H1 (cell line): ENCODE measurements at regions not wholly inside any gene's neighbourhood (a gene's known extent, or its start where the extent isn't known, plus 50 kb on each side); places are given as distances from the start of the nearest gene placed in this dataset.

Experiments
- CTCF ChIA-PET: fragments of 300-600 bp; sonication (Branson Sonifier 250); formaldehyde crosslinking; loops from one replicate; lab custom pipeline; 2021; ENCODE audit not compliant: partially characterized antibody; lab: Charles Lee
- POLR2A ChIA-PET: fragments of 300-600 bp; sonication (Branson Sonifier 250); formaldehyde crosslinking; loops from one replicate; lab custom pipeline; 2021; ENCODE audit warnings: inconsistent platforms; ENCODE audit not compliant: partially characterized antibody; lab: Charles Lee
- DNase-seq, 2 experiments: peaks; one replicate each; pipeline versions ENCODE4 v3.0.0 to v3.0.0-alpha.2; 2010 to 2022; ENCODE audit warnings: low spot score in 2 of 2, low read depth in 1 of 2, mixed read lengths in 1 of 2
- FAIRE-seq: peaks from 2 replicates; lab custom pipeline; 2011; peaks lifted over from hg19 to GRCh38; lab: Jason Lieb, UNC
- H2AFZ ChIP-seq: 2 replicates; pipeline ENCODE4 v1.8.1; 2012; ENCODE audit warnings: low read length, inconsistent platforms
- H2AK5ac ChIP-seq: 2 replicates; pipeline ENCODE4 v1.6.1; 2013; ENCODE audit warnings: low read depth, low read length
- H2BK120ac ChIP-seq: replicated peaks from 2 replicates; pipeline ENCODE3; 2013; ENCODE audit warnings: low read depth, low read length, inconsistent platforms
- H2BK12ac ChIP-seq: 2 replicates; pipeline ENCODE4 v1.6.1; 2013; ENCODE audit warnings: low read depth, low read length
- H2BK15ac ChIP-seq: 2 replicates; pipeline ENCODE4 v1.6.1; 2013; ENCODE audit warnings: low read length
- H2BK20ac ChIP-seq: 2 replicates; pipeline ENCODE4 v1.6.1; 2013; ENCODE audit warnings: low read length
- H2BK5ac ChIP-seq: 2 replicates; pipeline ENCODE4 v1.6.1; 2013; ENCODE audit warnings: low read depth, low read length
- H3K14ac ChIP-seq: 2 replicates; pipeline ENCODE4 v1.6.1; 2013; ENCODE audit warnings: inconsistent platforms; ENCODE audit not compliant: insufficient read length
- H3K18ac ChIP-seq: 2 replicates; pipeline ENCODE4 v1.6.1; 2013; ENCODE audit warnings: low read length; ENCODE audit errors: extremely low read depth
- H3K23ac ChIP-seq: 2 replicates; pipeline ENCODE4 v1.6.1; 2013; ENCODE audit warnings: inconsistent platforms; ENCODE audit not compliant: insufficient read length
- H3K23me2 ChIP-seq: 2 replicates; pipeline ENCODE4 v1.6.1; 2013; ENCODE audit warnings: low read depth, low read length
- H3K27ac ChIP-seq: 2 replicates; pipeline ENCODE4 v1.6.1; 2011; ENCODE audit warnings: low read depth, low read length, inconsistent platforms
- H3K27me3 ChIP-seq, 4 experiments: replicated peaks in 1 of 4; 1 replicate in 1 of 4; 2 replicates in 3 of 4; pipeline versions ENCODE4 v1.6.1 to v1.8.1; 2011 to 2013; ENCODE audit warnings: low read length in 3 of 4, mild to moderate bottlenecking in 3 of 4, inconsistent platforms in 2 of 4, mixed read lengths in 2 of 4, moderate library complexity in 1 of 4; ENCODE audit not compliant: control insufficient read depth in 3 of 4, insufficient read depth in 3 of 4; ENCODE audit errors: extremely low read depth in 1 of 4
- H3K36me3 ChIP-seq, 4 experiments: 2 replicates each; pipeline versions ENCODE4 v1.6.1 to v1.8.1; 2011 to 2013; ENCODE audit warnings: mild to moderate bottlenecking in 4 of 4, low read length in 3 of 4, moderate library complexity in 2 of 4, control low read depth in 1 of 4, inconsistent platforms in 1 of 4; ENCODE audit not compliant: insufficient read depth in 4 of 4, control insufficient read depth in 2 of 4
- H3K4ac ChIP-seq: replicated peaks from 2 replicates; pipeline ENCODE3; 2013; ENCODE audit warnings: low read length, low read depth, mixed read lengths, inconsistent platforms; ENCODE audit not compliant: insufficient read length
- H3K4me1 ChIP-seq, 4 experiments: replicated peaks in 1 of 4; 1 replicate in 1 of 4; 2 replicates in 3 of 4; pipeline versions ENCODE4 v1.6.1 to v1.8.1; 2011 to 2013; ENCODE audit warnings: low read length in 3 of 4, inconsistent platforms in 2 of 4, mixed read lengths in 1 of 4; ENCODE audit not compliant: insufficient read depth in 4 of 4, control insufficient read depth in 3 of 4
- H3K4me2 ChIP-seq, 2 experiments: 2 replicates each; pipeline versions ENCODE4 v1.6.1 to v1.8.1; 2011 to 2013; ENCODE audit warnings: low read depth in 2 of 2, low read length in 2 of 2, control low read depth in 1 of 2, inconsistent platforms in 1 of 2, mild to moderate bottlenecking in 1 of 2; ENCODE audit not compliant: insufficient read depth in 1 of 2
- H3K4me3 ChIP-seq, 4 experiments: fragments of 200-600, 300-600 bp in 1 of 4; sonication (generic), shearing (Covaris generic), sonication (Bioruptor Twin) in 1 of 4; 2 replicates each; pipeline versions ENCODE4 v1.5.1 to v1.8.1; 2011 to 2016; ENCODE audit warnings: low read length in 4 of 4, low read depth in 3 of 4, control low read depth in 2 of 4, inconsistent platforms in 2 of 4, mild to moderate bottlenecking in 2 of 4, mixed read lengths in 1 of 4, moderate library complexity in 1 of 4; ENCODE audit not compliant: insufficient read depth in 2 of 4; ENCODE audit errors: extremely low read depth in 1 of 4
- H3K56ac ChIP-seq: replicated peaks from 2 replicates; pipeline ENCODE3; 2013; ENCODE audit warnings: low read depth, mild to moderate bottlenecking, mixed read lengths, low read length, inconsistent platforms; ENCODE audit not compliant: insufficient read length
- H3K79me1 ChIP-seq: 2 replicates; pipeline ENCODE4 v1.6.1; 2013; ENCODE audit warnings: low read depth, low read length, control low read depth
- H3K79me2 ChIP-seq, 2 experiments: 2 replicates each; pipeline versions ENCODE4 v1.6.1 to v1.8.1; 2012 to 2013; ENCODE audit warnings: low read length in 2 of 2, mild to moderate bottlenecking in 2 of 2, inconsistent platforms in 1 of 2; ENCODE audit not compliant: insufficient read depth in 2 of 2, control insufficient read depth in 1 of 2
- H3K9ac ChIP-seq, 4 experiments: replicated peaks in 1 of 4; 1 replicate in 1 of 4; 2 replicates in 3 of 4; pipeline versions ENCODE4 v1.6.1 to v1.8.1; 2011 to 2013; ENCODE audit warnings: low read depth in 3 of 4, low read length in 3 of 4, control low read depth in 2 of 4, mild to moderate bottlenecking in 2 of 4, moderate library complexity in 2 of 4, inconsistent platforms in 1 of 4; ENCODE audit errors: extremely low read depth in 1 of 4
- H3K9me3 ChIP-seq, 2 experiments: 2 replicates each; pipeline versions ENCODE4 v1.6.1 to v1.8.1; 2012 to 2013; ENCODE audit warnings: mild to moderate bottlenecking in 2 of 2, moderate library complexity in 2 of 2, control low read depth in 1 of 2, inconsistent platforms in 1 of 2, low read depth in 1 of 2, low read length in 1 of 2, mixed read lengths in 1 of 2; ENCODE audit not compliant: insufficient read depth in 2 of 2
- H4K20me1 ChIP-seq, 2 experiments: replicated peaks in 1 of 2; 2 replicates each; pipeline versions ENCODE3 to v1.8.1; 2011 to 2013; ENCODE audit warnings: inconsistent platforms in 2 of 2, low read length in 2 of 2, mild to moderate bottlenecking in 1 of 2; ENCODE audit not compliant: insufficient read depth in 2 of 2, control insufficient read depth in 1 of 2
- H4K5ac ChIP-seq: 2 replicates; pipeline ENCODE4 v1.6.1; 2013; ENCODE audit warnings: low read length, low read depth, mixed read lengths, inconsistent platforms; ENCODE audit not compliant: insufficient read length
- H4K8ac ChIP-seq: 2 replicates; pipeline ENCODE4 v1.8.0; 2013; ENCODE audit warnings: mild to moderate bottlenecking, moderate library complexity, low read length, inconsistent platforms; ENCODE audit not compliant: insufficient read depth; ENCODE audit errors: extremely low read depth
- H4K91ac ChIP-seq: replicated peaks from 2 replicates; pipeline ENCODE3; 2013; ENCODE audit warnings: low read length, mixed read lengths, inconsistent platforms; ENCODE audit not compliant: insufficient read length
- BRCA1 ChIP-seq: IDR thresholded peaks from 2 replicates; pipeline ENCODE4 v1.6.1; 2012; ENCODE audit warnings: low read depth, low read length, improper control_type of control experiment
- CHD1 ChIP-seq: IDR thresholded peaks from 2 replicates; pipeline ENCODE4 v1.6.1; 2012; ENCODE audit warnings: low read depth, low read length, improper control_type of control experiment
- CTBP2 ChIP-seq: IDR thresholded peaks from 2 replicates; pipeline ENCODE4 v1.7.0; 2011; ENCODE audit warnings: borderline replicate concordance, mild to moderate bottlenecking, moderate library complexity, mixed read lengths, low read length; ENCODE audit not compliant: insufficient read depth, insufficient read length
- GTF2F1 ChIP-seq: IDR thresholded peaks from 2 replicates; pipeline ENCODE4 v1.6.1; 2012; ENCODE audit warnings: low read depth, low read length, improper control_type of control experiment, borderline replicate concordance
- HDAC6 ChIP-seq: IDR thresholded peaks from one replicate; pipeline ENCODE4 v1.7.1; 2012; ENCODE audit warnings: low read depth, mild to moderate bottlenecking, inconsistent platforms, low read length, moderate library complexity
- KDM4A ChIP-seq: IDR thresholded peaks from one replicate; pipeline ENCODE4 v1.7.1; 2012; ENCODE audit warnings: low read depth, mild to moderate bottlenecking, moderate library complexity, low read length, inconsistent platforms; ENCODE audit not compliant: severe bottlenecking
- KDM5A ChIP-seq: fragments of 200-600 bp; IDR thresholded peaks from 2 replicates; pipeline ENCODE4 v1.7.1; 2012; ENCODE audit warnings: mild to moderate bottlenecking, low read length, inconsistent platforms, mixed read lengths
- MAX ChIP-seq: IDR thresholded peaks from 2 replicates; pipeline ENCODE4 v1.6.1; 2012; ENCODE audit warnings: inconsistent platforms
- PHF8 ChIP-seq: fragments of 200-600 bp; sonication (generic); conservative IDR thresholded peaks from 2 replicates; pipeline ENCODE4 v1.7.1; 2012; ENCODE audit warnings: low read depth, mild to moderate bottlenecking, inconsistent platforms, low read length, moderate library complexity
- RNF2 ChIP-seq: fragments of 200-900, 300-1000 bp; sonication (generic); IDR thresholded peaks from 2 replicates; pipeline ENCODE4 v1.7.1; 2016; ENCODE audit warnings: borderline replicate concordance, low read depth, mild to moderate bottlenecking, antibody characterized with exemption, low read length; ENCODE audit not compliant: poor library complexity, severe bottlenecking; ENCODE audit errors: missing control alignments
- SP1 ChIP-seq: IDR thresholded peaks from 2 replicates; pipeline ENCODE4 v1.6.1; 2011; ENCODE audit warnings: low read depth, low read length
- TAF7 ChIP-seq: optimal IDR thresholded peaks from 2 replicates; pipeline ENCODE3; 2011; ENCODE audit warnings: low read depth, mild to moderate bottlenecking, inconsistent platforms, low read length, moderate library complexity, borderline replicate concordance
- TCF12 ChIP-seq: IDR thresholded peaks from 2 replicates; pipeline ENCODE4 v1.6.1; 2011; ENCODE audit warnings: low read depth, mild to moderate bottlenecking, low read length
- WGBS, 2 experiments: shearing (Covaris generic) in 1 of 2; methylation state at CpG; one replicate each; pipeline versions ENCODE4 v1.1.6 to v1.1.7; 2013 to 2015; ENCODE audit warnings: low lambda C conversion rate in 2 of 2, mixed read lengths in 2 of 2, inconsistent platforms in 1 of 2, low coverage in 1 of 2, missing lambda C conversion rate in 1 of 2; ENCODE audit not compliant: insufficient replicate concordance in 2 of 2, insufficient coverage in 1 of 2, insufficient read length in 1 of 2; ENCODE audit errors: extremely low coverage in 1 of 2, missing lambda C conversion rate in 1 of 2; 5-methylcytosine and 5-hydroxymethylcytosine counted together

- peaks cover 0 to 3% (median 1%) of the 10 kb centered on the region in 4 experiments; a peak in 3 of 7 replicates for H3K4me1 ChIP-seq
- no peak overlapping the region for H2AFZ ChIP-seq
- H3K27ac ChIP-seq: no peak overlapping the region
- no peak overlapping the region for H4K91ac ChIP-seq
- DNase-seq (no peak), FAIRE-seq (no peak)
- H2AK5ac ChIP-seq: no peak overlapping the region
- H4K5ac ChIP-seq: no peak overlapping the region
- H4K20me1 ChIP-seq: no peaks in the 10 kb centered on the region
- no peak overlapping the region for H4K8ac ChIP-seq
- no peak overlapping the region for H3K9ac ChIP-seq
- WGBS, 2 experiments: 72% methylated on average over 4 of the region's 4 CpGs; no CpG with 5 or more reads in 1 of the 2 experiments
- H2BK15ac ChIP-seq: no peak overlapping the region
- H3K4me3 ChIP-seq: no peak overlapping the region
- H3K9me3 ChIP-seq: no peaks in the 10 kb centered on the region
- H3K23ac ChIP-seq: no peak overlapping the region
- H3K56ac ChIP-seq: no peak overlapping the region
- no peak overlapping the region for H2BK12ac ChIP-seq
- no peak overlapping the region for H3K4me2 ChIP-seq
- H3K27me3 ChIP-seq: no peaks in the 10 kb centered on the region
- H2BK5ac ChIP-seq: no peak overlapping the region
- H3K23me2 ChIP-seq: no peaks in the 10 kb centered on the region
- H3K36me3 ChIP-seq: no peaks in the 10 kb centered on the region
- POLR2A ChIA-PET: no interaction called here
- H3K18ac ChIP-seq: no peak overlapping the region
- H2BK120ac ChIP-seq: no peak overlapping the region
- H3K14ac ChIP-seq: no peak overlapping the region
- no peak overlapping the region for H2BK20ac ChIP-seq
- no peaks in the 10 kb centered on the region for H3K79me1 ChIP-seq
- H3K79me2 ChIP-seq: no peaks in the 10 kb centered on the region
- CTCF ChIA-PET: interaction anchor here (0.9 kb wide), 1 partner anchor 10 kb away, joined by 3 read pairs; no protein-coding TSS in a partner anchor
- H3K4ac ChIP-seq: no peak overlapping the region
- no peak for TF ChIP-seq KDM5A
- no peak for TF ChIP-seq TAF7
- no peak for TF ChIP-seq PHF8
- no peak for TF ChIP-seq SP1
- TF ChIP-seq CHD1: no peak
- no peak for TF ChIP-seq TCF12
- TF ChIP-seq MAX: no peak
- no peak for TF ChIP-seq GTF2F1
- TF ChIP-seq HDAC6: no peak
- TF ChIP-seq KDM4A: no peak
- TF ChIP-seq RNF2: no peak
- TF ChIP-seq CTBP2: no peak
- TF ChIP-seq BRCA1: no peak
These were observed 257.0 kb upstream of the RNF32 start for GRCh38 chr7:156383526-156383925.
